ENCODE measurements at regions not wholly inside any gene's neighbourhood (a gene's known extent, or its start where the extent isn't known, plus 50 kb on each side); places are given as distances from the start of the nearest gene placed in this dataset.
A peak's percentile ranks its signal among the peaks of the same experiment; 100 is the strongest.
"Not testable (repeated sequence)": the region's sequence is repeated elsewhere in the genome, so short reads cannot be mapped to it uniquely, and the experiment has no call there.

GRCh38 chr18:38174594-38174993, 609.0 kb upstream of the CELF4 start:
- POLR2A ChIA-PET: interaction anchor here (0.7 kb wide), 1 partner anchor 97 kb away, joined by 3 read pairs; no protein-coding TSS in a partner anchor
- Histone ChIP-seq H3K4me3 (ENCODE audit: control insufficient read depth in 1 of 7, extremely low read depth in 1 of 7, insufficient read depth in 4 of 7, low read depth in 2 of 7, low read length in 6 of 7) (no peak overlapping the region), H3K27ac (ENCODE audit: insufficient read depth in 1 of 2, low read depth in 1 of 2, low read length in 2 of 2, poor library complexity in 1 of 2, severe bottlenecking in 2 of 2) (no peak overlapping the region), H3K27me3 (replicated peaks in 2 of 5; ENCODE audit: control insufficient read depth in 4 of 5, insufficient read depth in 5 of 5, low read length in 4 of 5) (no peaks in the 10 kb centered on the region), H3K36me3 (ENCODE audit: control insufficient read depth in 4 of 4, insufficient read depth in 4 of 4, low read length in 3 of 4) (no peaks in the 10 kb centered on the region), H3K9me3 (ENCODE audit: control extremely low read depth in 1 of 5, control insufficient read depth in 4 of 5, insufficient read depth in 2 of 5, low read depth in 1 of 5, low read length in 4 of 5) (no peaks in the 10 kb centered on the region), H3K4me1 (ENCODE audit: control extremely low read depth in 1 of 4, control insufficient read depth in 4 of 4, insufficient read depth in 4 of 4, low read length in 3 of 4) (no peaks in the 10 kb centered on the region)
- 90% methylated on average over 1 of the region's 3 CpGs for WGBS (ENCODE audit: insufficient coverage)
- DNase-seq: no peak
- CTCF ChIA-PET: no interaction called here

GRCh38 chr18:38174173-38174572, 608.6 kb upstream of the CELF4 start:
- no peaks in the 10 kb centered on the region for H3K4me1 ChIP-seq (ENCODE audit: control extremely low read depth in 1 of 4, control insufficient read depth in 4 of 4, insufficient read depth in 4 of 4, low read length in 3 of 4)
- H3K27ac ChIP-seq (ENCODE audit: insufficient read depth in 1 of 2, low read depth in 1 of 2, low read length in 2 of 2, poor library complexity in 1 of 2, severe bottlenecking in 2 of 2): no peak overlapping the region
- H3K9me3 ChIP-seq (ENCODE audit: control extremely low read depth in 1 of 5, control insufficient read depth in 4 of 5, insufficient read depth in 2 of 5, low read depth in 1 of 5, low read length in 4 of 5): no peaks in the 10 kb centered on the region
- POLR2A ChIA-PET: interaction anchor here (0.7 kb wide), 1 partner anchor 97 kb away, joined by 3 read pairs; no protein-coding TSS in a partner anchor
- no peak for DNase-seq
- H3K27me3 ChIP-seq (replicated peaks in 2 of 5; ENCODE audit: control insufficient read depth in 4 of 5, insufficient read depth in 5 of 5, low read length in 4 of 5): no peaks in the 10 kb centered on the region
- H3K4me3 ChIP-seq (ENCODE audit: control insufficient read depth in 1 of 7, extremely low read depth in 1 of 7, insufficient read depth in 4 of 7, low read depth in 2 of 7, low read length in 6 of 7): no peak overlapping the region
- CTCF ChIA-PET: no interaction called here
- H3K36me3 ChIP-seq (ENCODE audit: control insufficient read depth in 4 of 4, insufficient read depth in 4 of 4, low read length in 3 of 4): no peaks in the 10 kb centered on the region
- 100% methylated on average over 1 of the region's 1 CpG for WGBS (ENCODE audit: insufficient coverage)

- POLR2A ChIA-PET: no interaction called here
- H3K27me3 ChIP-seq (replicated peaks in 2 of 5; ENCODE audit: control insufficient read depth in 4 of 5, insufficient read depth in 5 of 5, low read length in 4 of 5): no peaks in the 10 kb centered on the region
- H3K36me3 ChIP-seq (ENCODE audit: control insufficient read depth in 4 of 4, insufficient read depth in 4 of 4, low read length in 3 of 4): no peaks in the 10 kb centered on the region
- peaks cover 0 to 2% (median 0%) of the 10 kb centered on the region in 5 experiments for H3K9me3 ChIP-seq (ENCODE audit: control extremely low read depth in 1 of 5, control insufficient read depth in 4 of 5, insufficient read depth in 2 of 5, low read depth in 1 of 5, low read length in 4 of 5)
- no peak for DNase-seq
- no peak overlapping the region for H3K4me3 ChIP-seq (ENCODE audit: control insufficient read depth in 1 of 7, extremely low read depth in 1 of 7, insufficient read depth in 4 of 7, low read depth in 2 of 7, low read length in 6 of 7)
- no peak overlapping the region for H3K27ac ChIP-seq (ENCODE audit: insufficient read depth in 1 of 2, low read depth in 1 of 2, low read length in 2 of 2, poor library complexity in 1 of 2, severe bottlenecking in 2 of 2)
- no peaks in the 10 kb centered on the region for H3K4me1 ChIP-seq (ENCODE audit: control extremely low read depth in 1 of 4, control insufficient read depth in 4 of 4, insufficient read depth in 4 of 4, low read length in 3 of 4)
- CTCF ChIA-PET: no interaction called here
These were observed 605.2 kb upstream of the CELF4 start for GRCh38 chr18:38170845-38171244.

- no peak for DNase-seq
- CTCF ChIA-PET: no interaction called here
- H3K4me1 ChIP-seq (ENCODE audit: control extremely low read depth in 1 of 4, control insufficient read depth in 4 of 4, insufficient read depth in 4 of 4, low read length in 3 of 4): no peaks in the 10 kb centered on the region
- H3K36me3 ChIP-seq (ENCODE audit: control insufficient read depth in 4 of 4, insufficient read depth in 4 of 4, low read length in 3 of 4): no peaks in the 10 kb centered on the region
- peaks cover 0 to 2% (median 0%) of the 10 kb centered on the region in 5 experiments for H3K9me3 ChIP-seq (ENCODE audit: control extremely low read depth in 1 of 5, control insufficient read depth in 4 of 5, insufficient read depth in 2 of 5, low read depth in 1 of 5, low read length in 4 of 5)
- POLR2A ChIA-PET: no interaction called here
- no peak overlapping the region for H3K27ac ChIP-seq (ENCODE audit: insufficient read depth in 1 of 2, low read depth in 1 of 2, low read length in 2 of 2, poor library complexity in 1 of 2, severe bottlenecking in 2 of 2)
- no CpG with 5 or more reads among the region's 2 CpGs for WGBS (ENCODE audit: insufficient coverage)
- no peaks in the 10 kb centered on the region for H3K27me3 ChIP-seq (replicated peaks in 2 of 5; ENCODE audit: control insufficient read depth in 4 of 5, insufficient read depth in 5 of 5, low read length in 4 of 5)
- no peak overlapping the region for H3K4me3 ChIP-seq (ENCODE audit: control insufficient read depth in 1 of 7, extremely low read depth in 1 of 7, insufficient read depth in 4 of 7, low read depth in 2 of 7, low read length in 6 of 7)
These were observed 602.0 kb upstream of the CELF4 start for GRCh38 chr18:38167623-38168022.

GRCh38 chr18:38153116-38153515, 587.5 kb upstream of the CELF4 start:
- H3K4me1 ChIP-seq (ENCODE audit: control extremely low read depth in 1 of 4, control insufficient read depth in 4 of 4, insufficient read depth in 4 of 4, low read length in 3 of 4); H3K9me3 ChIP-seq (ENCODE audit: control extremely low read depth in 1 of 5, control insufficient read depth in 4 of 5, insufficient read depth in 2 of 5, low read depth in 1 of 5, low read length in 4 of 5); H3K27ac ChIP-seq (ENCODE audit: insufficient read depth in 1 of 2, low read depth in 1 of 2, low read length in 2 of 2, poor library complexity in 1 of 2, severe bottlenecking in 2 of 2); CTCF ChIA-PET; DNase-seq; H3K27me3 ChIP-seq (replicated peaks in 2 of 5; ENCODE audit: control insufficient read depth in 4 of 5, insufficient read depth in 5 of 5, low read length in 4 of 5); H3K4me3 ChIP-seq (ENCODE audit: control insufficient read depth in 1 of 7, extremely low read depth in 1 of 7, insufficient read depth in 4 of 7, low read depth in 2 of 7, low read length in 6 of 7); H3K36me3 ChIP-seq (ENCODE audit: control insufficient read depth in 4 of 4, insufficient read depth in 4 of 4, low read length in 3 of 4); POLR2A ChIA-PET: not testable (repeated sequence)

- DNase-seq: no peak
- no peaks in the 10 kb centered on the region for H3K36me3 ChIP-seq (ENCODE audit: control insufficient read depth in 4 of 4, insufficient read depth in 4 of 4, low read length in 3 of 4)
- H3K4me1 ChIP-seq (ENCODE audit: control extremely low read depth in 1 of 4, control insufficient read depth in 4 of 4, insufficient read depth in 4 of 4, low read length in 3 of 4): no peaks in the 10 kb centered on the region
- no peaks in the 10 kb centered on the region for H3K9me3 ChIP-seq (ENCODE audit: control extremely low read depth in 1 of 5, control insufficient read depth in 4 of 5, insufficient read depth in 2 of 5, low read depth in 1 of 5, low read length in 4 of 5)
- ChIA-PET CTCF (no interaction called here), POLR2A (no interaction called here)
- WGBS (ENCODE audit: insufficient coverage): 100% methylated on average over 1 of the region's 3 CpGs
- H3K27ac ChIP-seq (ENCODE audit: insufficient read depth in 1 of 2, low read depth in 1 of 2, low read length in 2 of 2, poor library complexity in 1 of 2, severe bottlenecking in 2 of 2): no peak overlapping the region
- no peaks in the 10 kb centered on the region for H3K27me3 ChIP-seq (replicated peaks in 2 of 5; ENCODE audit: control insufficient read depth in 4 of 5, insufficient read depth in 5 of 5, low read length in 4 of 5)
- H3K4me3 ChIP-seq (ENCODE audit: control insufficient read depth in 1 of 7, extremely low read depth in 1 of 7, insufficient read depth in 4 of 7, low read depth in 2 of 7, low read length in 6 of 7): no peak overlapping the region
These were observed 551.1 kb upstream of the CELF4 start for GRCh38 chr18:38116716-38117115.

GRCh38 chr18:38115201-38115600, 549.6 kb upstream of the CELF4 start:
- no peaks in the 10 kb centered on the region for H3K9me3 ChIP-seq (ENCODE audit: control extremely low read depth in 1 of 5, control insufficient read depth in 4 of 5, insufficient read depth in 2 of 5, low read depth in 1 of 5, low read length in 4 of 5)
- DNase-seq: peak in 2 of 3 donors; percentile 4 to 16
- no peaks in the 10 kb centered on the region for H3K4me1 ChIP-seq (ENCODE audit: control extremely low read depth in 1 of 4, control insufficient read depth in 4 of 4, insufficient read depth in 4 of 4, low read length in 3 of 4)
- H3K27ac ChIP-seq (ENCODE audit: insufficient read depth in 1 of 2, low read depth in 1 of 2, low read length in 2 of 2, poor library complexity in 1 of 2, severe bottlenecking in 2 of 2): no peak overlapping the region
- no peak overlapping the region for H3K4me3 ChIP-seq (ENCODE audit: control insufficient read depth in 1 of 7, extremely low read depth in 1 of 7, insufficient read depth in 4 of 7, low read depth in 2 of 7, low read length in 6 of 7)
- POLR2A ChIA-PET: interaction anchor here (0.7 kb wide), 1 partner anchor 9 kb away, joined by 3 read pairs; no protein-coding TSS in a partner anchor
- WGBS (ENCODE audit: insufficient coverage): no CpG with 5 or more reads among the region's 1 CpG
- CTCF ChIA-PET: no interaction called here
- H3K36me3 ChIP-seq (ENCODE audit: control insufficient read depth in 4 of 4, insufficient read depth in 4 of 4, low read length in 3 of 4): no peaks in the 10 kb centered on the region
- H3K27me3 ChIP-seq (replicated peaks in 2 of 5; ENCODE audit: control insufficient read depth in 4 of 5, insufficient read depth in 5 of 5, low read length in 4 of 5): no peaks in the 10 kb centered on the region
